Hepatocyte (in vitro differentiated cells): ENCODE measurements at regions not wholly inside any gene's neighbourhood (a gene's known extent, or its start where the extent isn't known, plus 50 kb on each side); places are given as distances from the start of the nearest gene placed in this dataset.

Experiments
- DNase-seq: peaks from one replicate; pipeline ENCODE4 v3.0.0-alpha.2; 2016; ENCODE audit warnings: low spot score
- H2AFZ ChIP-seq: fragments of 200-600 bp; sonication (generic); 2 replicates; pipeline ENCODE4 v1.6.0; 2016; ENCODE audit warnings: antibody characterized with exemption, mild to moderate bottlenecking
- H3K27ac ChIP-seq: fragments of 200-600 bp; sonication (generic); 2 replicates; pipeline ENCODE4 v1.5.1; 2016; ENCODE audit warnings: mild to moderate bottlenecking
- H3K27me3 ChIP-seq: fragments of 200-600 bp; sonication (generic); 2 replicates; pipeline ENCODE4 v1.6.1; 2016
- H3K36me3 ChIP-seq: fragments of 200-600 bp; sonication (generic); replicated peaks from 2 replicates; pipeline ENCODE4 v1.5.1; 2016; ENCODE audit warnings: low read depth; ENCODE audit not compliant: insufficient read depth
- H3K4me1 ChIP-seq: fragments of 200-600 bp; sonication (generic); 2 replicates; pipeline ENCODE4 v1.5.1; 2016; ENCODE audit warnings: mild to moderate bottlenecking, moderate library complexity; ENCODE audit not compliant: insufficient read depth
- H3K4me2 ChIP-seq: fragments of 200-600 bp; sonication (generic); 2 replicates; pipeline ENCODE4 v1.6.0; 2016
- H3K4me3 ChIP-seq: fragments of 200-600 bp; sonication (generic); 2 replicates; pipeline ENCODE4 v1.5.1; 2016; ENCODE audit warnings: mild to moderate bottlenecking
- H3K79me2 ChIP-seq: fragments of 200-600 bp; sonication (generic); 2 replicates; pipeline ENCODE4 v1.6.0; 2017; ENCODE audit warnings: mild to moderate bottlenecking
- H3K9me2 ChIP-seq: fragments of 200-600 bp; sonication (generic); replicated peaks from 2 replicates; pipeline ENCODE4 v1.6.0; 2017; ENCODE audit warnings: mild to moderate bottlenecking; ENCODE audit not compliant: insufficient read depth
- H3K9me3 ChIP-seq: fragments of 200-600 bp; sonication (generic); 2 replicates; pipeline ENCODE4 v1.5.1; 2016; ENCODE audit warnings: low read depth, mild to moderate bottlenecking
- H4K20me1 ChIP-seq: fragments of 200-600 bp; sonication (generic); 2 replicates; pipeline ENCODE4 v1.6.0; 2016; ENCODE audit warnings: mild to moderate bottlenecking; ENCODE audit not compliant: insufficient read depth, poor library complexity, severe bottlenecking
- EZH2 ChIP-seq: fragments of 200-600 bp; sonication (generic); IDR thresholded peaks from 2 replicates; pipeline ENCODE4 v1.6.1; 2016; ENCODE audit warnings: antibody characterized with exemption, mild to moderate bottlenecking, borderline replicate concordance
- EZH2phosphoT487 ChIP-seq: fragments of 200-600 bp; sonication (generic); IDR thresholded peaks from one replicate; pipeline ENCODE4 v1.6.1; 2018; ENCODE audit warnings: antibody characterized with exemption, mild to moderate bottlenecking, low read depth, moderate library complexity; ENCODE audit not compliant: unreplicated experiment, severe bottlenecking
- WGBS: methylation state at CpG from one replicate; pipeline ENCODE4 v1.1.6; 2016; ENCODE audit warnings: low lambda C conversion rate; ENCODE audit errors: missing lambda C conversion rate; 5-methylcytosine and 5-hydroxymethylcytosine counted together
- TF ChIP-seq, protein P1 (sequence below): fragments of 200-600 bp; sonication (generic); IDR thresholded peaks from 2 replicates; pipeline ENCODE4 v1.5.1; 2016; ENCODE audit warnings: antibody characterized with exemption, mild to moderate bottlenecking; ENCODE audit not compliant: poor library complexity

DNA sequence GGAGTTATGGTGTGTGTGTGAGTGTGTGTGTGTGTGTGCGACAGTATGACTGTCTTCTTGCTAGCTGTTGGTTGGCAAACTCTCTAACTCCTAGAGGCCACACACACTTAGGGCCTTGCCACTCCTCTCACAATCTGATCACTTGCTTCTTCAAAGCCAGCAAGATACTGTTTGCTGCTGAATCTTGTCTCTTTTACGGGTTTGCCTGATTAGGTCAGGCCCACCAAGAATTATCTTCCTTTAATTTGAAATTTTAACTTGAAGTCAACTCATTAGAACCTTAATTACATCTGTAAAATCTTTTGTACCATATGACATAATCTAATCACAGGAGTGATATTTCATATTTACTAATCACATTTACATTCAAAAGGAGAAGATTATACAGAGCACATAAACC is 359.2 kb upstream of the SGCG start:
- Histone ChIP-seq H3K9me3 (no peaks in the 10 kb centered on the region), H4K20me1 (no peaks in the 10 kb centered on the region), H3K4me1 (no peaks in the 10 kb centered on the region), H3K4me3 (no peak overlapping the region), H3K79me2 (no peaks in the 10 kb centered on the region), H3K9me2 (no peaks in the 10 kb centered on the region), H3K4me2 (no peak overlapping the region), H2AFZ (no peak overlapping the region), H3K27me3 (no peaks in the 10 kb centered on the region), H3K36me3 (no peaks in the 10 kb centered on the region), H3K27ac (no peak overlapping the region)
- TF ChIP-seq, protein P1, sequence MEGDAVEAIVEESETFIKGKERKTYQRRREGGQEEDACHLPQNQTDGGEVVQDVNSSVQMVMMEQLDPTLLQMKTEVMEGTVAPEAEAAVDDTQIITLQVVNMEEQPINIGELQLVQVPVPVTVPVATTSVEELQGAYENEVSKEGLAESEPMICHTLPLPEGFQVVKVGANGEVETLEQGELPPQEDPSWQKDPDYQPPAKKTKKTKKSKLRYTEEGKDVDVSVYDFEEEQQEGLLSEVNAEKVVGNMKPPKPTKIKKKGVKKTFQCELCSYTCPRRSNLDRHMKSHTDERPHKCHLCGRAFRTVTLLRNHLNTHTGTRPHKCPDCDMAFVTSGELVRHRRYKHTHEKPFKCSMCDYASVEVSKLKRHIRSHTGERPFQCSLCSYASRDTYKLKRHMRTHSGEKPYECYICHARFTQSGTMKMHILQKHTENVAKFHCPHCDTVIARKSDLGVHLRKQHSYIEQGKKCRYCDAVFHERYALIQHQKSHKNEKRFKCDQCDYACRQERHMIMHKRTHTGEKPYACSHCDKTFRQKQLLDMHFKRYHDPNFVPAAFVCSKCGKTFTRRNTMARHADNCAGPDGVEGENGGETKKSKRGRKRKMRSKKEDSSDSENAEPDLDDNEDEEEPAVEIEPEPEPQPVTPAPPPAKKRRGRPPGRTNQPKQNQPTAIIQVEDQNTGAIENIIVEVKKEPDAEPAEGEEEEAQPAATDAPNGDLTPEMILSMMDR, result no peak
- no peak for TF ChIP-seq EZH2phosphoT487
- no peak for TF ChIP-seq EZH2
- no peak for DNase-seq
- 98% methylated on average over 2 of the region's 2 CpGs for WGBS

DNA sequence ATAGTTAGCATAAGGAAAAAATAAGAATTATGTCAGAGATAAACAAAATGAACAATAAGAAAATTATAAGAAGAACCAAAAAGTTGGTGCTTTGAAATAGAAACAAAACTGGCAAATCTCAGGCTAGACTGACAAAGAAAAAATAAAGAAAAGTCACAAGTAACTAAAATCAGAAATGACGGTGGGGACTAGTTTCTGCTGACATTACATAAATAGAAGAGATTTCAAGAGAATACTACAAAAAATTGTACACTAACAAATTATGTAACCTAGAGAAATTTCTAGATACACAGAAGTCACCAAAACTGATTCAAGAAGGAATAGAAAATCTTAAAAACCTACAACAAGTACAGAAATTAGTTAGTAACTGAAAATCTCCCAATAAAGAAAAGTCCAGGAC is 355.6 kb upstream of the SGCG start:
- Histone ChIP-seq H3K4me1 (no peaks in the 10 kb centered on the region), H3K9me3 (no peaks in the 10 kb centered on the region), H2AFZ (no peak overlapping the region), H4K20me1 (no peaks in the 10 kb centered on the region), H3K27ac (no peak overlapping the region), H3K9me2 (no peaks in the 10 kb centered on the region), H3K79me2 (no peaks in the 10 kb centered on the region), H3K27me3 (no peaks in the 10 kb centered on the region), H3K4me2 (no peak overlapping the region), H3K4me3 (no peak overlapping the region), H3K36me3 (no peaks in the 10 kb centered on the region)
- no peak for TF ChIP-seq EZH2
- no peak for TF ChIP-seq EZH2phosphoT487
- TF ChIP-seq, protein P1, result no peak
- 94% methylated on average over 1 of the region's 1 CpG for WGBS
- DNase-seq, result no peak

DNA sequence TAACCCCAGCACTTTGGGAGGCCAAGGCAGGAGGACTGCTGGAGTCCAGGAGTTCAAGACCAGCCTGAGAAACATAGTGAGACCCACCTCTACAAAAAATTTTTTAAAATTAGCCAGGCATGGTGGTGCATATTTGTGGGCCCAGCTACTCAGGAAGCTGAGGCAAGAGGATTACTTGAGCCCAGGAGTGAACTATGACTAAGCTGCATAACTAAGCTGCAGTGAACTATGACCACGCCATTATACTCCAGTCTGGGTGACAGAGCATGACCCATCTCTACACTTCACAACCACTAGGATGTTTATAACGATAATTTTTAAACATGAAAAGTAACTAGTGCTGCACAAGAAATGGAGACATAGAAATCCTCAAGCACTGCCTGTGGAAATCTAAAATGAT is 352.7 kb upstream of the SGCG start:
- TF ChIP-seq EZH2phosphoT487 (no peak), EZH2 (no peak)
- TF ChIP-seq, protein P1, result no peak
- Histone ChIP-seq H2AFZ (no peak overlapping the region), H3K4me1 (no peaks in the 10 kb centered on the region), H3K9me3 (no peaks in the 10 kb centered on the region), H4K20me1 (no peaks in the 10 kb centered on the region), H3K4me3 (no peak overlapping the region), H3K27ac (no peak overlapping the region), H3K79me2 (no peaks in the 10 kb centered on the region), H3K36me3 (no peaks in the 10 kb centered on the region), H3K27me3 (no peaks in the 10 kb centered on the region), H3K9me2 (no peaks in the 10 kb centered on the region), H3K4me2 (no peak overlapping the region)
- 86% methylated on average over 2 of the region's 2 CpGs for WGBS
- no peak for DNase-seq

DNA sequence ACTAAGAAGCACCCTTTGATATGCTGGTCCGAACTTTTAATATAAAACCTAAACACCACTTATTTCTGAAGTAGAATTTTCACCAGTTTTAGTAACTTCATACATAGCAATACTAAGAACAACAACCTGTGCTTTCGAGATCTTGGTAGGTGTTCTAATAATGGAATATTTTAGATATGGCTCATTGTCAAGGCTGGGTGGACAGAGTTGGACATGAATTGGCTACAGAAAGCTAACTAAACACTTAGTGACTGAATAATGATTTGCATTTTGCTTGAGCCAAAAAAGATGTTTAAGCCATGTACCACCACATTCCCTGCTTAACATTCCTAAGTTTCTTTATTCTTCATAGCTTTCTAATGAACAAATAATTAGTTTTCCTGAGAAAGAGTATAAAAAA is 344.3 kb upstream of the SGCG start:
- no peaks in the 10 kb centered on the region for H3K27me3 ChIP-seq
- no peak overlapping the region for H3K4me3 ChIP-seq
- WGBS, result 98% methylated on average over 2 of the region's 2 CpGs
- no peaks in the 10 kb centered on the region for H4K20me1 ChIP-seq
- no peak for DNase-seq
- H3K79me2 ChIP-seq, result no peaks in the 10 kb centered on the region
- H3K4me1 ChIP-seq, result no peaks in the 10 kb centered on the region
- H3K36me3 ChIP-seq, result no peaks in the 10 kb centered on the region
- no peak overlapping the region for H2AFZ ChIP-seq
- no peaks in the 10 kb centered on the region for H3K9me2 ChIP-seq
- TF ChIP-seq EZH2, result no peak
- H3K9me3 ChIP-seq, result no peaks in the 10 kb centered on the region
- H3K4me2 ChIP-seq, result no peak overlapping the region
- no peak overlapping the region for H3K27ac ChIP-seq
